H1 (cell line): ENCODE measurements at regions not wholly inside any gene's neighbourhood (a gene's known extent, or its start where the extent isn't known, plus 50 kb on each side); places are given as distances from the start of the nearest gene placed in this dataset.

ENCODE experiments used
- CTCF ChIA-PET: fragments of 300-600 bp; sonication (Branson Sonifier 250); formaldehyde crosslinking; loops from one replicate; lab custom pipeline; 2021; ENCODE audit not compliant: partially characterized antibody; lab: Charles Lee
- POLR2A ChIA-PET: fragments of 300-600 bp; sonication (Branson Sonifier 250); formaldehyde crosslinking; loops from one replicate; lab custom pipeline; 2021; ENCODE audit warnings: inconsistent platforms; ENCODE audit not compliant: partially characterized antibody; lab: Charles Lee
- DNase-seq, 2 experiments: peaks; one replicate each; pipeline versions ENCODE4 v3.0.0 to v3.0.0-alpha.2; 2010 to 2022; ENCODE audit warnings: low spot score in 2 of 2, low read depth in 1 of 2, mixed read lengths in 1 of 2
- FAIRE-seq: peaks from 2 replicates; lab custom pipeline; 2011; peaks lifted over from hg19 to GRCh38; lab: Jason Lieb, UNC
- H2AFZ ChIP-seq: 2 replicates; pipeline ENCODE4 v1.8.1; 2012; ENCODE audit warnings: low read length, inconsistent platforms
- H2AK5ac ChIP-seq: 2 replicates; pipeline ENCODE4 v1.6.1; 2013; ENCODE audit warnings: low read depth, low read length
- H2BK120ac ChIP-seq: replicated peaks from 2 replicates; pipeline ENCODE3; 2013; ENCODE audit warnings: low read depth, low read length, inconsistent platforms
- H2BK12ac ChIP-seq: 2 replicates; pipeline ENCODE4 v1.6.1; 2013; ENCODE audit warnings: low read depth, low read length
- H2BK15ac ChIP-seq: 2 replicates; pipeline ENCODE4 v1.6.1; 2013; ENCODE audit warnings: low read length
- H2BK20ac ChIP-seq: 2 replicates; pipeline ENCODE4 v1.6.1; 2013; ENCODE audit warnings: low read length
- H2BK5ac ChIP-seq: 2 replicates; pipeline ENCODE4 v1.6.1; 2013; ENCODE audit warnings: low read depth, low read length
- H3K14ac ChIP-seq: 2 replicates; pipeline ENCODE4 v1.6.1; 2013; ENCODE audit warnings: inconsistent platforms; ENCODE audit not compliant: insufficient read length
- H3K18ac ChIP-seq: 2 replicates; pipeline ENCODE4 v1.6.1; 2013; ENCODE audit warnings: low read length; ENCODE audit errors: extremely low read depth
- H3K23ac ChIP-seq: 2 replicates; pipeline ENCODE4 v1.6.1; 2013; ENCODE audit warnings: inconsistent platforms; ENCODE audit not compliant: insufficient read length
- H3K23me2 ChIP-seq: 2 replicates; pipeline ENCODE4 v1.6.1; 2013; ENCODE audit warnings: low read depth, low read length
- H3K27ac ChIP-seq: 2 replicates; pipeline ENCODE4 v1.6.1; 2011; ENCODE audit warnings: low read depth, low read length, inconsistent platforms
- H3K27me3 ChIP-seq, 4 experiments: replicated peaks in 1 of 4; 1 replicate in 1 of 4; 2 replicates in 3 of 4; pipeline versions ENCODE4 v1.6.1 to v1.8.1; 2011 to 2013; ENCODE audit warnings: low read length in 3 of 4, mild to moderate bottlenecking in 3 of 4, inconsistent platforms in 2 of 4, mixed read lengths in 2 of 4, moderate library complexity in 1 of 4; ENCODE audit not compliant: control insufficient read depth in 3 of 4, insufficient read depth in 3 of 4; ENCODE audit errors: extremely low read depth in 1 of 4
- H3K36me3 ChIP-seq, 4 experiments: 2 replicates each; pipeline versions ENCODE4 v1.6.1 to v1.8.1; 2011 to 2013; ENCODE audit warnings: mild to moderate bottlenecking in 4 of 4, low read length in 3 of 4, moderate library complexity in 2 of 4, control low read depth in 1 of 4, inconsistent platforms in 1 of 4; ENCODE audit not compliant: insufficient read depth in 4 of 4, control insufficient read depth in 2 of 4
- H3K4ac ChIP-seq: replicated peaks from 2 replicates; pipeline ENCODE3; 2013; ENCODE audit warnings: low read length, low read depth, mixed read lengths, inconsistent platforms; ENCODE audit not compliant: insufficient read length
- H3K4me1 ChIP-seq, 4 experiments: replicated peaks in 1 of 4; 1 replicate in 1 of 4; 2 replicates in 3 of 4; pipeline versions ENCODE4 v1.6.1 to v1.8.1; 2011 to 2013; ENCODE audit warnings: low read length in 3 of 4, inconsistent platforms in 2 of 4, mixed read lengths in 1 of 4; ENCODE audit not compliant: insufficient read depth in 4 of 4, control insufficient read depth in 3 of 4
- H3K4me2 ChIP-seq, 2 experiments: 2 replicates each; pipeline versions ENCODE4 v1.6.1 to v1.8.1; 2011 to 2013; ENCODE audit warnings: low read depth in 2 of 2, low read length in 2 of 2, control low read depth in 1 of 2, inconsistent platforms in 1 of 2, mild to moderate bottlenecking in 1 of 2; ENCODE audit not compliant: insufficient read depth in 1 of 2
- H3K4me3 ChIP-seq, 4 experiments: fragments of 200-600, 300-600 bp in 1 of 4; sonication (generic), shearing (Covaris generic), sonication (Bioruptor Twin) in 1 of 4; 2 replicates each; pipeline versions ENCODE4 v1.5.1 to v1.8.1; 2011 to 2016; ENCODE audit warnings: low read length in 4 of 4, low read depth in 3 of 4, control low read depth in 2 of 4, inconsistent platforms in 2 of 4, mild to moderate bottlenecking in 2 of 4, mixed read lengths in 1 of 4, moderate library complexity in 1 of 4; ENCODE audit not compliant: insufficient read depth in 2 of 4; ENCODE audit errors: extremely low read depth in 1 of 4
- H3K56ac ChIP-seq: replicated peaks from 2 replicates; pipeline ENCODE3; 2013; ENCODE audit warnings: low read depth, mild to moderate bottlenecking, mixed read lengths, low read length, inconsistent platforms; ENCODE audit not compliant: insufficient read length
- H3K79me1 ChIP-seq: 2 replicates; pipeline ENCODE4 v1.6.1; 2013; ENCODE audit warnings: low read depth, low read length, control low read depth
- H3K79me2 ChIP-seq, 2 experiments: 2 replicates each; pipeline versions ENCODE4 v1.6.1 to v1.8.1; 2012 to 2013; ENCODE audit warnings: low read length in 2 of 2, mild to moderate bottlenecking in 2 of 2, inconsistent platforms in 1 of 2; ENCODE audit not compliant: insufficient read depth in 2 of 2, control insufficient read depth in 1 of 2
- H3K9ac ChIP-seq, 4 experiments: replicated peaks in 1 of 4; 1 replicate in 1 of 4; 2 replicates in 3 of 4; pipeline versions ENCODE4 v1.6.1 to v1.8.1; 2011 to 2013; ENCODE audit warnings: low read depth in 3 of 4, low read length in 3 of 4, control low read depth in 2 of 4, mild to moderate bottlenecking in 2 of 4, moderate library complexity in 2 of 4, inconsistent platforms in 1 of 4; ENCODE audit errors: extremely low read depth in 1 of 4
- H3K9me3 ChIP-seq, 2 experiments: 2 replicates each; pipeline versions ENCODE4 v1.6.1 to v1.8.1; 2012 to 2013; ENCODE audit warnings: mild to moderate bottlenecking in 2 of 2, moderate library complexity in 2 of 2, control low read depth in 1 of 2, inconsistent platforms in 1 of 2, low read depth in 1 of 2, low read length in 1 of 2, mixed read lengths in 1 of 2; ENCODE audit not compliant: insufficient read depth in 2 of 2
- H4K20me1 ChIP-seq, 2 experiments: replicated peaks in 1 of 2; 2 replicates each; pipeline versions ENCODE3 to v1.8.1; 2011 to 2013; ENCODE audit warnings: inconsistent platforms in 2 of 2, low read length in 2 of 2, mild to moderate bottlenecking in 1 of 2; ENCODE audit not compliant: insufficient read depth in 2 of 2, control insufficient read depth in 1 of 2
- H4K5ac ChIP-seq: 2 replicates; pipeline ENCODE4 v1.6.1; 2013; ENCODE audit warnings: low read length, low read depth, mixed read lengths, inconsistent platforms; ENCODE audit not compliant: insufficient read length
- H4K8ac ChIP-seq: 2 replicates; pipeline ENCODE4 v1.8.0; 2013; ENCODE audit warnings: mild to moderate bottlenecking, moderate library complexity, low read length, inconsistent platforms; ENCODE audit not compliant: insufficient read depth; ENCODE audit errors: extremely low read depth
- H4K91ac ChIP-seq: replicated peaks from 2 replicates; pipeline ENCODE3; 2013; ENCODE audit warnings: low read length, mixed read lengths, inconsistent platforms; ENCODE audit not compliant: insufficient read length
- ATF3 ChIP-seq: IDR thresholded peaks from 2 replicates; pipeline ENCODE4 v1.6.1; 2011; ENCODE audit warnings: low read depth, mild to moderate bottlenecking, low read length; ENCODE audit not compliant: insufficient read depth
- BACH1 ChIP-seq: IDR thresholded peaks from 2 replicates; pipeline ENCODE4 v1.6.1; 2012; ENCODE audit warnings: low read length, improper control_type of control experiment
- BCL11A ChIP-seq, 2 experiments: IDR thresholded peaks; one replicate each; pipeline ENCODE4 v1.6.1; 2011; ENCODE audit warnings: low read depth in 2 of 2, low read length in 2 of 2, mild to moderate bottlenecking in 2 of 2
- BRCA1 ChIP-seq: IDR thresholded peaks from 2 replicates; pipeline ENCODE4 v1.6.1; 2012; ENCODE audit warnings: low read depth, low read length, improper control_type of control experiment
- CEBPB ChIP-seq: IDR thresholded peaks from 2 replicates; pipeline ENCODE4 v1.6.1; 2012; ENCODE audit warnings: low read depth, low read length
- HDAC2 ChIP-seq, 2 experiments: fragments of 300-600 bp in 1 of 2; sonication (generic) in 1 of 2; IDR thresholded peaks; 2 replicates each; pipeline ENCODE4 v1.6.1; 2011 to 2012; ENCODE audit warnings: low read depth in 2 of 2, low read length in 2 of 2, mild to moderate bottlenecking in 2 of 2, moderate library complexity in 2 of 2, borderline replicate concordance in 1 of 2, inconsistent platforms in 1 of 2
- HDAC6 ChIP-seq: IDR thresholded peaks from one replicate; pipeline ENCODE4 v1.7.1; 2012; ENCODE audit warnings: low read depth, mild to moderate bottlenecking, inconsistent platforms, low read length, moderate library complexity
- KDM4A ChIP-seq: IDR thresholded peaks from one replicate; pipeline ENCODE4 v1.7.1; 2012; ENCODE audit warnings: low read depth, mild to moderate bottlenecking, moderate library complexity, low read length, inconsistent platforms; ENCODE audit not compliant: severe bottlenecking
- PHF8 ChIP-seq: fragments of 200-600 bp; sonication (generic); conservative IDR thresholded peaks from 2 replicates; pipeline ENCODE4 v1.7.1; 2012; ENCODE audit warnings: low read depth, mild to moderate bottlenecking, inconsistent platforms, low read length, moderate library complexity
- POU5F1 ChIP-seq: IDR thresholded peaks from 2 replicates; pipeline ENCODE4 v1.6.1; 2011; ENCODE audit warnings: low read depth, mild to moderate bottlenecking, low read length, moderate library complexity
- RXRA ChIP-seq: IDR thresholded peaks from 2 replicates; pipeline ENCODE4 v1.6.1; 2011; ENCODE audit warnings: low read depth, mild to moderate bottlenecking, low read length, moderate library complexity; ENCODE audit not compliant: insufficient read depth
- SIRT6 ChIP-seq: IDR thresholded peaks from one replicate; pipeline ENCODE4 v1.7.1; 2012; ENCODE audit warnings: low read length, inconsistent platforms
- SP4 ChIP-seq: IDR thresholded peaks from 2 replicates; pipeline ENCODE4 v1.6.1; 2012; ENCODE audit warnings: low read length, inconsistent platforms
- TAF1 ChIP-seq: IDR thresholded peaks from 2 replicates; pipeline ENCODE4 v1.6.1; 2011; ENCODE audit warnings: mild to moderate bottlenecking, low read depth, low read length
- YY1 ChIP-seq: IDR thresholded peaks from 2 replicates; pipeline ENCODE4 v1.6.1; 2011; ENCODE audit warnings: low read depth, mild to moderate bottlenecking, low read length
- WGBS, 2 experiments: shearing (Covaris generic) in 1 of 2; methylation state at CpG; one replicate each; pipeline versions ENCODE4 v1.1.6 to v1.1.7; 2013 to 2015; ENCODE audit warnings: low lambda C conversion rate in 2 of 2, mixed read lengths in 2 of 2, inconsistent platforms in 1 of 2, low coverage in 1 of 2, missing lambda C conversion rate in 1 of 2; ENCODE audit not compliant: insufficient replicate concordance in 2 of 2, insufficient coverage in 1 of 2, insufficient read length in 1 of 2; ENCODE audit errors: extremely low coverage in 1 of 2, missing lambda C conversion rate in 1 of 2; 5-methylcytosine and 5-hydroxymethylcytosine counted together

- Histone ChIP-seq H3K56ac (no peak overlapping the region), H3K18ac (no peak overlapping the region), H3K79me1 (no peaks in the 10 kb centered on the region), H2BK120ac (no peak overlapping the region), H3K4me2 (no peak overlapping the region), H4K20me1 (no peaks in the 10 kb centered on the region), H3K4ac (no peak overlapping the region), H2BK15ac (no peak overlapping the region), H3K23me2 (no peaks in the 10 kb centered on the region), H2BK12ac (no peak overlapping the region), H2AK5ac (no peak overlapping the region), H3K4me1 (peaks cover 0 to 16% (median 6%) of the 10 kb centered on the region in 4 experiments; a peak in 5 of 7 replicates), H3K36me3 (no peaks in the 10 kb centered on the region), H2BK20ac (no peak overlapping the region), H2AFZ (no peak overlapping the region), H3K27ac (no peak overlapping the region), H4K8ac (no peak overlapping the region), H3K27me3 (no peaks in the 10 kb centered on the region), H3K4me3 (no peak overlapping the region), H4K91ac (no peak overlapping the region), H3K9ac (no peak overlapping the region), H4K5ac (no peak overlapping the region), H3K9me3 (no peaks in the 10 kb centered on the region), H3K23ac (no peak overlapping the region), H3K14ac (no peak overlapping the region), H3K79me2 (no peaks in the 10 kb centered on the region), H2BK5ac (no peak overlapping the region)
- DNase-seq (no peak), FAIRE-seq (no peak)
- CTCF ChIA-PET, result interaction anchor here (0.8 kb wide), 1 partner anchor 103 kb away, joined by 3 read pairs; no protein-coding TSS in a partner anchor
- POLR2A ChIA-PET, result no interaction called here
- 84% methylated on average over 2 of the region's 2 CpGs; no CpG with 5 or more reads in 1 of the 2 experiments for WGBS, 2 experiments
- TF ChIP-seq HDAC6 (no peak), HDAC2 (IDR thresholded peaks at IDR 0.05; ENCODE audit: borderline replicate concordance in 1 of 2, low read depth in 2 of 2, low read length in 2 of 2) (no peak), SIRT6 (no peak), RXRA (no peak), SP4 (no peak), YY1 (no peak), PHF8 (no peak), KDM4A (no peak), POU5F1 (no peak), BCL11A (IDR thresholded peaks at IDR 0.05; ENCODE audit: low read depth in 2 of 2, low read length in 2 of 2) (no peak), BACH1 (no peak), CEBPB (no peak), ATF3 (no peak), TAF1 (no peak), BRCA1 (no peak)
Measured at GRCh38 chr4:23238848-23239247, 546.1 kb downstream of the GBA3 start.
